ENCODE measurements at regions not wholly inside any gene's neighbourhood (a gene's known extent, or its start where the extent isn't known, plus 50 kb on each side); places are given as distances from the start of the nearest gene placed in this dataset.

DNA sequence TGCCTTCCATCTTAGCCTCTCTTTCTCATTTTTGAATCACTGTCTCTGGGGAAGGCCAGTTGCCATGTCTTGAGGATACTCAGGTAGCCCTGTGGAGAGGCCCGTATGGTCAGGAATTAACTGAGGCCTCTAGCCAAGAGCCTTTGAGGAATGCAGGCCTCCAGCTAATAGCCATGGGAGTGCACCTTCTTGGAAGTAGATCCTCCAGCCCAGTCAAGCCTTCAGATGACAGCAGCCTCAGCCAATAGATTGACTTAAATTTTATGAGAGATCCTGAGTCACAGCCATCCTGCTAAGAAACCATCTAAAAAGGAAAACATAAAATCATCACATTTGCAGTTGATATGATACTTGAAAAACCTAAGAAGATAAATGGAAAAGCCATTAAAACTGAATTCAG is 112.5 kb upstream of the BNIP2 start:
- H3K4me1 ChIP-seq, result no peaks in the 10 kb centered on the region
- peaks cover 14% of the 10 kb centered on the region for H3K27me3 ChIP-seq
- WGBS, 2 donors (ENCODE audit: low coverage in 1 of 2), result 88% methylated on average over 1 of the region's 1 CpG; no CpG with 5 or more reads in 1 of the 2 donors
- in situ Hi-C loops (cut with MboI; ENCODE audit: low pct_ligation_motif_present in 1 of 4, low pct_unique_long_range_greater_than_20kb in 1 of 4, low sequenced_read_pairs in 3 of 4) (no loop called here), intact Hi-C loops (cut with DNase I; ENCODE audit: low total_unique reads) (no loop called here)
- no peak for DNase-seq
- no peak overlapping the region for H3K27ac ChIP-seq
- no peak overlapping the region for H3K4me3 ChIP-seq
- TF ChIP-seq EP300 (IDR thresholded peaks at IDR 0.05; ENCODE audit: low read depth) (no peak), POLR2AphosphoS5 (IDR thresholded peaks at IDR 0.05) (no peak), POLR2A (IDR thresholded peaks at IDR 0.05) (no peak)
- TF ChIP-seq, protein P1, sequence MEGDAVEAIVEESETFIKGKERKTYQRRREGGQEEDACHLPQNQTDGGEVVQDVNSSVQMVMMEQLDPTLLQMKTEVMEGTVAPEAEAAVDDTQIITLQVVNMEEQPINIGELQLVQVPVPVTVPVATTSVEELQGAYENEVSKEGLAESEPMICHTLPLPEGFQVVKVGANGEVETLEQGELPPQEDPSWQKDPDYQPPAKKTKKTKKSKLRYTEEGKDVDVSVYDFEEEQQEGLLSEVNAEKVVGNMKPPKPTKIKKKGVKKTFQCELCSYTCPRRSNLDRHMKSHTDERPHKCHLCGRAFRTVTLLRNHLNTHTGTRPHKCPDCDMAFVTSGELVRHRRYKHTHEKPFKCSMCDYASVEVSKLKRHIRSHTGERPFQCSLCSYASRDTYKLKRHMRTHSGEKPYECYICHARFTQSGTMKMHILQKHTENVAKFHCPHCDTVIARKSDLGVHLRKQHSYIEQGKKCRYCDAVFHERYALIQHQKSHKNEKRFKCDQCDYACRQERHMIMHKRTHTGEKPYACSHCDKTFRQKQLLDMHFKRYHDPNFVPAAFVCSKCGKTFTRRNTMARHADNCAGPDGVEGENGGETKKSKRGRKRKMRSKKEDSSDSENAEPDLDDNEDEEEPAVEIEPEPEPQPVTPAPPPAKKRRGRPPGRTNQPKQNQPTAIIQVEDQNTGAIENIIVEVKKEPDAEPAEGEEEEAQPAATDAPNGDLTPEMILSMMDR (IDR thresholded peaks at IDR 0.05), result no peak
- no peaks in the 10 kb centered on the region for H3K9me3 ChIP-seq
- no peaks in the 10 kb centered on the region for H3K36me3 ChIP-seq

DNA sequence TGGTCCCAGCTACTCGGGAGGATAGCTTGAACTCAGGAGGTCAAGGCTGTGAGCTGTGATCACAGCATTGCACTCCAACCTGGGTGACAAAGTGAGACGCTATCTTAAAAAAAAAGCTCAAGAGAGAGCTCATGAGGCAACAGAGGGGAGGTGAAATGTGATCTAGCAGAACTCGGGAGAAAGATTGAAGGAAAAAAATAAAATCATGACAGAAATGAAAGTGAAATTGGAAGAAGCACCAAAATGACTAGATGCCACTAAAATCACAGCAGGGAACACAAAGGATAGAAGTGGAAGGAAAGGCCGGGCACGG is 109.4 kb upstream of the BNIP2 start:
- 39 to 51% methylated on average over 3 to 5 of the region's 5 CpGs for WGBS, 2 donors (ENCODE audit: low coverage in 1 of 2)
- intact Hi-C loops (cut with DNase I; ENCODE audit: low total_unique reads) (no loop called here), in situ Hi-C loops (cut with MboI; ENCODE audit: low pct_ligation_motif_present in 1 of 4, low pct_unique_long_range_greater_than_20kb in 1 of 4, low sequenced_read_pairs in 3 of 4) (no loop called here)
- H3K27ac ChIP-seq, result no peak overlapping the region
- no peak overlapping the region for H3K4me3 ChIP-seq
- TF ChIP-seq, protein P1 (IDR thresholded peaks at IDR 0.05), result no peak
- TF ChIP-seq POLR2A (IDR thresholded peaks at IDR 0.05) (no peak), POLR2AphosphoS5 (IDR thresholded peaks at IDR 0.05) (no peak), EP300 (IDR thresholded peaks at IDR 0.05; ENCODE audit: low read depth) (no peak)
- no peaks in the 10 kb centered on the region for H3K4me1 ChIP-seq
- H3K9me3 ChIP-seq, result no peaks in the 10 kb centered on the region
- peaks cover 41% of the 10 kb centered on the region for H3K27me3 ChIP-seq
- DNase-seq, result no peak
- no peaks in the 10 kb centered on the region for H3K36me3 ChIP-seq

DNA sequence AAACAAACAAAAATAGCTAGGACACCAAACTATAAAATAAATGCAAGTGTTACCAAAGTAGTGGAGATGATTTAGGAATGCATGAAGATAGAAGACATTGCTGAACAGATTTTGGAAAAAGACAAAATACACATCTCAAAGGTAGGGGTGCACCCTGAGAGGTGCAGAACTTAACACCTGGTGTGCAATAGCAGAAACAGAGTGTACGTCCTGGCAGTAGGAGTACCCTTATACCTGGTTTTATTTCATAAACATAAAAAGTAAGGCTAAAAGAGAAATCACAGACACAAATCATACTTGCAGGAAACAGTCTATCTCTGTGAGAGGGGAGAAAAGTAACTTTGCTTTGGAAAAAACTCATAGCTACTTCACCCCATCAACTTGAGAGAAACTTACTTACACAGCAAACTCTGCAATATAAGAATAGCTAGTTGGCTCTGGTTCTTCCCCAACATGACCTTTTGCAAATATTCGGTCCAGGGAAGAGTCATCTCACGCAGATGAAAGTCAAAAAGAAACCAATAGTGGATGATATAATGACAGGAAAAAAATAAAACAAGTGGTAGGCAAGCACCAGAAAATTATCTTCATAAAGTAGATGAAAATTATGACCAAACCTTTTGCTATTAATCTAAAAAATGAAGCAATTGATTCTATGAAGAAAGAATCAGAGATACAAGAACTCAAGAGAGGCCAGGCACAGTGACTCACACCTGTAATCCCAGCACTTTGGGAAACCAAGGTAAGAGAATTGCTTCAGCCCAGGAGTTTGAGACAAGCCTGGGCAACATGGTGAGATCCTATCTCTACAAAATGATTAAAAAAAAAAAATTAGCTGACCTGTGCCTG is 108.9 kb upstream of the BNIP2 start:
- no peak overlapping the region for H3K27ac ChIP-seq
- no peaks in the 10 kb centered on the region for H3K36me3 ChIP-seq
- no peaks in the 10 kb centered on the region for H3K9me3 ChIP-seq
- H3K27me3 ChIP-seq, result peaks cover 42% of the 10 kb centered on the region
- no peaks in the 10 kb centered on the region for H3K4me1 ChIP-seq
- in situ Hi-C loops (cut with MboI; ENCODE audit: low pct_ligation_motif_present in 1 of 4, low pct_unique_long_range_greater_than_20kb in 1 of 4, low sequenced_read_pairs in 3 of 4) (no loop called here), intact Hi-C loops (cut with DNase I; ENCODE audit: low total_unique reads) (no loop called here)
- WGBS, 2 donors (ENCODE audit: low coverage in 1 of 2), result 63 to 76% methylated on average over 3 of the region's 3 CpGs
- TF ChIP-seq EP300 (IDR thresholded peaks at IDR 0.05; ENCODE audit: low read depth), result no peak
- no peak for TF ChIP-seq POLR2AphosphoS5 (IDR thresholded peaks at IDR 0.05)
- TF ChIP-seq, protein P1 (IDR thresholded peaks at IDR 0.05), result no peak
- TF ChIP-seq POLR2A (IDR thresholded peaks at IDR 0.05), result no peak
- no peak overlapping the region for H3K4me3 ChIP-seq
- no peak for DNase-seq

DNA sequence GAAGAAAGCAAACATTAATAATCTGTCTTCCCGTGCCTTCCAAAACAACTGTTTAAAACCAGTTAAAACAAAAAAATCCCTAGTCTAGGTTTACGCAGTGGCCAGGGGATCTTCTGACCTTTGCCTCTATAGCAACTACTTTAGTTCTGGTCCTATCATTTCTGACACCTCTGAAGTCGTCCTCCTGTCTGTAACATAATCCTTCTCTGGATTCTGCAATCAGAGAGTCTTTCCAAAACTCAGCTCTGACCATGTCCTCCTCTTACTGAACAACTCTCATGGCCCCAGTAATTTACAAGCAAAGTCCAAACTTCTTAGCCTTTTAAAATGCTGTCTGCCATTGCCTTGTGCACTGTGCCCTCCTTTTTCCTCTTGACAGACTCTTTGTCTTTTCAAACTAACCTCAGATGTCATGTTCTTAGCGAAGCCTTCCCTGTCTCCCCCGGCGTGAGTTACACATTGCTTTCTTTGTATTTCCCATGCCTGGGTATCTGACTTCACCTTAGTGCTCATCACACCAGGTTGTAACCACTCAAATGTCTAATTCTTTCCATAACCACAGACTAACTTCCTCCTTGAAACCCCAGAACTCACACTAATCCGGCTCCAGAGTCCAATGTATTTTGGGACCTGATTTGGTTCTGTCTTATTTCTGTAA is 105.2 kb upstream of the BNIP2 start:
- Histone ChIP-seq H3K9me3 (no peaks in the 10 kb centered on the region), H3K4me1 (no peaks in the 10 kb centered on the region), H3K27ac (no peak overlapping the region), H3K4me3 (no peak overlapping the region), H3K36me3 (no peaks in the 10 kb centered on the region), H3K27me3 (peaks cover 57% of the 10 kb centered on the region)
- WGBS, 2 donors (ENCODE audit: low coverage in 1 of 2), result 32 to 37% methylated on average over 7 of the region's 7 CpGs
- TF ChIP-seq EP300 (IDR thresholded peaks at IDR 0.05; ENCODE audit: low read depth) (no peak), POLR2A (IDR thresholded peaks at IDR 0.05) (no peak), POLR2AphosphoS5 (IDR thresholded peaks at IDR 0.05) (no peak)
- TF ChIP-seq, protein P1 (IDR thresholded peaks at IDR 0.05), result no peak
- intact Hi-C loops (cut with DNase I; ENCODE audit: low total_unique reads) (no loop called here), in situ Hi-C loops (cut with MboI; ENCODE audit: low pct_ligation_motif_present in 1 of 4, low pct_unique_long_range_greater_than_20kb in 1 of 4, low sequenced_read_pairs in 3 of 4) (no loop called here)
- DNase-seq, result no peak

All from transverse colon (tissue), 4 donors.